ENCODE measurements at regions not wholly inside any gene's neighbourhood (a gene's known extent, or its start where the extent isn't known, plus 50 kb on each side); places are given as distances from the start of the nearest gene placed in this dataset.

GRCh38 chr5:125199968-125200865 is 453.8 kb upstream of the ZNF608 start (continued):
- TF ChIP-seq MEIS2 (CRISPR knock-in tag; IDR thresholded peaks at IDR 0.05) (no peak), ZNF292 (CRISPR knock-in tag; IDR thresholded peaks at IDR 0.05; ENCODE audit: borderline replicate concordance, low read depth) (no peak), ZNF687 (CRISPR knock-in tag; IDR thresholded peaks at IDR 0.05) (no peak), ZNF768 (CRISPR knock-in tag; IDR thresholded peaks at IDR 0.05) (no peak), ZNF160 (CRISPR knock-in tag; IDR thresholded peaks at IDR 0.05) (no peak)
- TF ChIP-seq, protein P1, sequence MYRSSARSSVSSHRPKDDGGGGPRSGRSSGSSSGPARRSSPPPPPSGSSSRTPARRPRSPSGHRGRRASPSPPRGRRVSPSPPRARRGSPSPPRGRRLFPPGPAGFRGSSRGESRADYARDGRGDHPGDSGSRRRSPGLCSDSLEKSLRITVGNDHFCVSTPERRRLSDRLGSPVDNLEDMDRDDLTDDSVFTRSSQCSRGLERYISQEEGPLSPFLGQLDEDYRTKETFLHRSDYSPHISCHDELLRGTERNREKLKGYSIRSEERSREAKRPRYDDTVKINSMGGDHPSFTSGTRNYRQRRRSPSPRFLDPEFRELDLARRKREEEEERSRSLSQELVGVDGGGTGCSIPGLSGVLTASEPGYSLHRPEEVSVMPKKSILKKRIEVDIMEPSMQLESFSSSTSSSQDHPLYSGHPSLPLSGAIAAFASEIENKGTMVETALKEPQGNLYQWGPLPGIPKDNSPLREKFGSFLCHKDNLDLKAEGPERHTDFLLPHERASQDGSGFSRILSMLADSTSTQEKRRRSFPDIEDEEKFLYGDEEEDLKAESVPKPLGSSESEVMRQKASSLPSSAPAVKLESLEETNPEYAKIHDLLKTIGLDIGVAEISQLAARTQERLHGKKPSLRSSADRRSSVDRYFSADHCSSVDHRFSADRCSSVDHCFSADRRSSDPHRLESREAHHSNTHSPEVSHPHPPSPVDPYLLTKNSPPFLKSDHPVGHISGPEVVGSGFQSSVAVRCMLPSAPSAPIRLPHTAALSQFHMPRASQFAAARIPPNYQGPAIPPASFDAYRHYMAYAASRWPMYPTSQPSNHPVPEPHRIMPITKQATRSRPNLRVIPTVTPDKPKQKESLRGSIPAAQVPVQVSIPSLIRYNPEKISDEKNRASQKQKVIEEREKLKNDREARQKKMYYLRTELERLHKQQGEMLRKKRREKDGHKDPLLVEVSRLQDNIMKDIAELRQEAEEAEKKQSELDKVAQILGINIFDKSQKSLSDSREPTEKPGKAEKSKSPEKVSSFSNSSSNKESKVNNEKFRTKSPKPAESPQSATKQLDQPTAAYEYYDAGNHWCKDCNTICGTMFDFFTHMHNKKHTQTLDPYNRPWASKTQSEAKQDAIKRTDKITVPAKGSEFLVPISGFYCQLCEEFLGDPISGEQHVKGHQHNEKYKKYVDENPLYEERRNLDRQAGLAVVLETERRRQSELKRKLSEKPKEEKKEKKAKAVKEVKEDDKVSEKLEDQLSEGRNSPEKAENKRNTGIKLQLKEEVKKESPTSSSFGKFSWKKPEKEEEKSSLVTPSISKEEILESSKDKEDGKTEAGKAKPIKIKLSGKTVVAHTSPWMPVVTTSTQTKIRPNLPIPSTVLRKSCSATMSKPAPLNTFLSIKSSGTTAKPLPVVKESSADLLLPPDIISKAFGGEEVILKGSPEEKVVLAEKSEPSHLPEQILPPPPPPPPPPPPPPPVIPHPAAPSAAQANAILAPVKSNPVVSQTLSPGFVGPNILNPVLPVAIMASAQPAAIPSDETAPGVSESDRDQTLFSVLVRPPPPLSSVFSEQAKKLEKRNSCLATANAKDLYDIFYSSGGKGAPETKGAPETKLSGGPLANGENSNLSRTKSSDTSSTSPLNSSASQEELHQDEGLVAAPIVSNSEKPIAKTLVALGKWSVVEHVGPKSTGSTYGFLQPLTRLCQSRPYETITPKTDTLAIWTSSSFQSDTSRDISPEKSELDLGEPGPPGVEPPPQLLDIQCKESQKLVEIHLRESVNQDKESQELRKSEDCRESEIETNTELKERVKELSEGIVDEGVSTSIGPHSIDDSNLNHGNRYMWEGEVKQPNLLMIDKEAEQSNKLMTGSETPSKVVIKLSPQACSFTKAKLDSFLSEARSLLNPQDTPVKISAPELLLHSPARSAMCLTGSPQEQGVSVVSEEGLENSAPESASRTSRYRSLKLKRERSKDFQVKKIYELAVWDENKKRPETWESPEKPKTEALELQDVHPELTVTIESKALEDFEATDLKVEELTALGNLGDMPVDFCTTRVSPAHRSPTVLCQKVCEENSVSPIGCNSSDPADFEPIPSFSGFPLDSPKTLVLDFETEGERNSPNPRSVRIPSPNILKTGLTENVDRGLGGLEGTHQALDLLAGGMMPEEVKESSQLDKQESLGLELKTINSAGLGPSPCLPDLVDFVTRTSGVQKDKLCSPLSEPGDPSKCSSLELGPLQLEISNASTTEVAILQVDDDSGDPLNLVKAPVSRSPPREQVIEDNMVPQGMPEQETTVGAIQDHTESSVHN (CRISPR knock-in tag; IDR thresholded peaks at IDR 0.05) = no peak
- TF ChIP-seq, protein P2, sequence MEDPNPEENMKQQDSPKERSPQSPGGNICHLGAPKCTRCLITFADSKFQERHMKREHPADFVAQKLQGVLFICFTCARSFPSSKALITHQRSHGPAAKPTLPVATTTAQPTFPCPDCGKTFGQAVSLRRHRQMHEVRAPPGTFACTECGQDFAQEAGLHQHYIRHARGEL (CRISPR knock-in tag; IDR thresholded peaks at IDR 0.05) = no peak
- TF ChIP-seq, protein P3, sequence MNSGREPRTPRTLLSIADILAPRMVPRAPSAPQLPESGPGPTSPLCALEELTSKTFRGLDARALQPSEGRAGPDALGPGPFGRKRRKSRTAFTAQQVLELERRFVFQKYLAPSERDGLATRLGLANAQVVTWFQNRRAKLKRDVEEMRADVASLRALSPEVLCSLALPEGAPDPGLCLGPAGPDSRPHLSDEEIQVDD (CRISPR knock-in tag; IDR thresholded peaks at IDR 0.05; ENCODE audit: borderline replicate concordance) = no peak

Data from HepG2 (cell line).